GM12878 (cell line): ENCODE measurements at regions not wholly inside any gene's neighbourhood (a gene's known extent, or its start where the extent isn't known, plus 50 kb on each side); places are given as distances from the start of the nearest gene placed in this dataset.

Experiments used
- ATAC-seq: fragments of 200-7000 bp; cut with Tn5 transposase; 3 replicates; pipeline ENCODE4 v1.9.1; 2020; ENCODE audit warnings: mild to moderate bottlenecking, moderate library complexity
- BruUV-seq: library from RNA; stranded (reverse); fragments of 400-500 nt; replicated peaks from 2 replicates; lab custom pipeline; 2021; lab: Mats Ljungman, UMichigan
- CTCF ChIA-PET: fragments of 300-600 bp; sonication (Branson Sonifier 250); formaldehyde crosslinking; extraction: SDS; loops from one replicate; lab custom pipeline; 2021; ENCODE audit warnings: inconsistent platforms; lab: Yijun Ruan, JAX
- POLR2A ChIA-PET: fragments of 350-600 bp; formaldehyde crosslinking; extraction: SDS; loops from one replicate; lab custom pipeline; 2021; ENCODE audit warnings: inconsistent platforms; lab: Charles Lee
- RAD21 ChIA-PET: fragments of 300-600 bp; sonication (Branson Sonifier 250); formaldehyde crosslinking; loops from one replicate; lab custom pipeline; 2023; ENCODE audit warnings: antibody characterized with exemption; ENCODE audit not compliant: unreplicated experiment; lab: Charles Lee
- SMC1A ChIA-PET: fragments of 300-600 bp; sonication (Branson Sonifier 250); formaldehyde crosslinking; loops from one replicate; lab custom pipeline; 2023; ENCODE audit not compliant: unreplicated experiment, uncharacterized antibody; lab: Charles Lee
- DNase-seq: peaks from one replicate; pipeline ENCODE4 v3.0.0-alpha.2; 2011; ENCODE audit warnings: low read depth, low spot score
- FAIRE-seq: peaks from 3 replicates; lab custom pipeline; 2011; peaks lifted over from hg19 to GRCh38; lab: Jason Lieb, UNC
- H2AFZ ChIP-seq: 2 replicates; pipeline ENCODE4 v1.6.0; 2011; ENCODE audit warnings: low read depth, low read length, control low read depth; ENCODE audit not compliant: control insufficient read depth
- H3K27ac ChIP-seq: 2 replicates; pipeline ENCODE4 v1.5.1; 2011; ENCODE audit warnings: control low read depth; ENCODE audit not compliant: control insufficient read depth, insufficient read depth
- H3K27me3 ChIP-seq, 2 experiments: replicated peaks in 1 of 2; 2 replicates each; pipeline versions ENCODE4 v1.6.0 to v1.6.1; 2011; ENCODE audit warnings: low read length in 1 of 2; ENCODE audit not compliant: control insufficient read depth in 2 of 2, insufficient read depth in 2 of 2
- H3K36me3 ChIP-seq, 2 experiments: 2 replicates each; pipeline ENCODE4 v1.5.1; 2011; ENCODE audit warnings: low read length in 1 of 2; ENCODE audit not compliant: control insufficient read depth in 2 of 2, insufficient read depth in 2 of 2
- H3K4me1 ChIP-seq: 2 replicates; pipeline ENCODE4 v1.6.1; 2011; ENCODE audit warnings: mild to moderate bottlenecking, low read length, moderate library complexity, mixed read lengths; ENCODE audit not compliant: control insufficient read depth, insufficient read depth
- H3K4me2 ChIP-seq: 2 replicates; pipeline ENCODE4 v1.6.0; 2011; ENCODE audit warnings: control low read depth; ENCODE audit not compliant: control insufficient read depth, insufficient read depth
- H3K4me3 ChIP-seq: fragments of 200-600 bp; sonication (generic); 2 replicates; pipeline ENCODE4 v1.5.1; 2016
- H3K79me2 ChIP-seq: 2 replicates; pipeline ENCODE4 v1.6.0; 2011; ENCODE audit warnings: low read length; ENCODE audit not compliant: control insufficient read depth, insufficient read depth
- H3K9ac ChIP-seq: 2 replicates; pipeline ENCODE4 v1.8.0; 2011; ENCODE audit warnings: low read length, control low read depth, mixed read lengths; ENCODE audit not compliant: control insufficient read depth, insufficient read depth
- H3K9me3 ChIP-seq: replicated peaks from 3 replicates; pipeline ENCODE4 v1.5.1; 2011; ENCODE audit warnings: mild to moderate bottlenecking, low read length; ENCODE audit not compliant: control insufficient read depth, insufficient read depth
- H4K20me1 ChIP-seq: 2 replicates; pipeline ENCODE4 v1.6.0; 2011; ENCODE audit not compliant: control insufficient read depth, insufficient read depth
- BRCA1 ChIP-seq: IDR thresholded peaks from 2 replicates; pipeline ENCODE4 v1.6.1; 2011; ENCODE audit warnings: low read depth, low read length, improper control_type of control experiment
- CHD2 ChIP-seq: IDR thresholded peaks from 2 replicates; pipeline ENCODE4 v1.6.1; 2011; ENCODE audit warnings: low read depth, low read length, improper control_type of control experiment, borderline replicate concordance
- GATAD2B ChIP-seq: fragments of 450-650 bp; conservative IDR thresholded peaks from 2 replicates; pipeline ENCODE4 v1.6.1; 2017; ENCODE audit warnings: low read depth, mild to moderate bottlenecking, moderate library complexity
- SIX5 ChIP-seq: IDR thresholded peaks from 2 replicates; pipeline ENCODE4 v1.6.1; 2011; ENCODE audit warnings: mild to moderate bottlenecking, low read depth, low read length, moderate library complexity; ENCODE audit not compliant: severe bottlenecking
- YBX1 ChIP-seq: fragments of 450-650 bp; IDR thresholded peaks from 2 replicates; pipeline ENCODE4 v1.6.1; 2016; ENCODE audit warnings: antibody characterized with exemption
- ZSCAN29 ChIP-seq: fragments of 450-650 bp; IDR thresholded peaks from 2 replicates; pipeline ENCODE4 v1.6.1; 2017; ENCODE audit warnings: mild to moderate bottlenecking, moderate library complexity
- ZZZ3 ChIP-seq: IDR thresholded peaks from 2 replicates; pipeline ENCODE4 v1.6.1; 2011; ENCODE audit warnings: low read depth; ENCODE audit not compliant: control insufficient read depth, insufficient read length
- WGBS: methylation state at CpG from one replicate; pipeline ENCODE4 v1.1.6; 2016; ENCODE audit warnings: low lambda C conversion rate; ENCODE audit not compliant: insufficient replicate concordance, insufficient coverage; ENCODE audit errors: missing lambda C conversion rate; 5-methylcytosine and 5-hydroxymethylcytosine counted together
- in situ Hi-C: fragments of 300-500 bp; cut with MboI; formaldehyde crosslinking; loops from 9 replicates; pipeline ENCODE4 v1.14.3; 2018; ENCODE audit warnings: mixed read lengths
- intact Hi-C: fragments of 100-400 bp; cut with micrococcal nuclease; formaldehyde crosslinking; loops from one replicate; pipeline ENCODE4 v1.14.2; 2022; ENCODE audit not compliant: unreplicated experiment
- TF ChIP-seq, protein P1 (sequence below): IDR thresholded peaks from 2 replicates; pipeline ENCODE4 v1.6.1; 2012; ENCODE audit warnings: low read depth, low read length, improper control_type of control experiment
- TF ChIP-seq, protein P2 (sequence below): fragments of 450-650 bp; IDR thresholded peaks from 2 replicates; pipeline ENCODE4 v1.6.1; 2016; ENCODE audit warnings: mild to moderate bottlenecking

DNA sequence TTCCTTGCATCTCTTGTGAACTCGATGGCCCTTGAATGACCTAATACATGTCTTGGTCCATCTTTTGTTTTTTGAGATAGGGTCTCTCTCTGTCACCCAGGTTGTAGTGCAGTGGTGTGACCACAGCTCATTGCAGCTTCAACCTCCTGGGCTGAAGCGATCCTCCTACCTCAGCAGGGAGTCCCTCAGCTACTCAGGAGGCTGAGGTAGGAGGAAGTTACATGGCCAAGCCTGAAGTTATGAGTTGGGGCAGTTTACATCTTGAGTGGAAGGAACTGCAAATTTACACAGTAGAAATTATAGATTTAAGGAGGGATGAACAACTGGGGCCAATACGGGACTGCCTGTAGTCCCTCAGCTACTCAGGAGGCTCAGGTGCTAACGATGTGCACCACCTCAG is 97.2 kb upstream of the METTL14 start:
- H3K79me2 ChIP-seq: no peaks in the 10 kb centered on the region
- POLR2A ChIA-PET: no interaction called here
- CTCF ChIA-PET: no interaction called here
- no peaks in the 10 kb centered on the region for H3K36me3 ChIP-seq
- in situ Hi-C loops: loop anchor here (10.0 kb wide), 1 partner anchor 303 kb away; no protein-coding TSS in a partner anchor
- DNase-seq (no peak), FAIRE-seq (no peak), ATAC-seq (no peak)
- SMC1A ChIA-PET: no interaction called here
- H3K9me3 ChIP-seq: no peaks in the 10 kb centered on the region
- no peak overlapping the region for H3K4me3 ChIP-seq
- 25% methylated on average over 4 of the region's 4 CpGs for WGBS
- H3K27me3 ChIP-seq: no peaks in the 10 kb centered on the region; a peak in 1 of 4 replicates
- H3K4me1 ChIP-seq: no peaks in the 10 kb centered on the region
- no peak overlapping the region for H2AFZ ChIP-seq
- intact Hi-C loops: no loop called here
- TF ChIP-seq, protein P1, sequence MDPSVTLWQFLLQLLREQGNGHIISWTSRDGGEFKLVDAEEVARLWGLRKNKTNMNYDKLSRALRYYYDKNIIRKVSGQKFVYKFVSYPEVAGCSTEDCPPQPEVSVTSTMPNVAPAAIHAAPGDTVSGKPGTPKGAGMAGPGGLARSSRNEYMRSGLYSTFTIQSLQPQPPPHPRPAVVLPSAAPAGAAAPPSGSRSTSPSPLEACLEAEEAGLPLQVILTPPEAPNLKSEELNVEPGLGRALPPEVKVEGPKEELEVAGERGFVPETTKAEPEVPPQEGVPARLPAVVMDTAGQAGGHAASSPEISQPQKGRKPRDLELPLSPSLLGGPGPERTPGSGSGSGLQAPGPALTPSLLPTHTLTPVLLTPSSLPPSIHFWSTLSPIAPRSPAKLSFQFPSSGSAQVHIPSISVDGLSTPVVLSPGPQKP: no peak
- no peak for TF ChIP-seq ZZZ3
- TF ChIP-seq BRCA1: no peak
- TF ChIP-seq YBX1: no peak
- no peak for TF ChIP-seq ZSCAN29
- TF ChIP-seq CHD2: no peak
- no peak for TF ChIP-seq GATAD2B
- no peak for TF ChIP-seq SIX5
- TF ChIP-seq, protein P2, sequence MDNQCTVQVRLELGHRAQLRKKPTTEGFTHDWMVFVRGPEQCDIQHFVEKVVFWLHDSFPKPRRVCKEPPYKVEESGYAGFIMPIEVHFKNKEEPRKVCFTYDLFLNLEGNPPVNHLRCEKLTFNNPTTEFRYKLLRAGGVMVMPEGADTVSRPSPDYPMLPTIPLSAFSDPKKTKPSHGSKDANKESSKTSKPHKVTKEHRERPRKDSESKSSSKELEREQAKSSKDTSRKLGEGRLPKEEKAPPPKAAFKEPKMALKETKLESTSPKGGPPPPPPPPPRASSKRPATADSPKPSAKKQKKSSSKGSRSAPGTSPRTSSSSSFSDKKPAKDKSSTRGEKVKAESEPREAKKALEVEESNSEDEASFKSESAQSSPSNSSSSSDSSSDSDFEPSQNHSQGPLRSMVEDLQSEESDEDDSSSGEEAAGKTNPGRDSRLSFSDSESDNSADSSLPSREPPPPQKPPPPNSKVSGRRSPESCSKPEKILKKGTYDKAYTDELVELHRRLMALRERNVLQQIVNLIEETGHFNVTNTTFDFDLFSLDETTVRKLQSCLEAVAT: no peak
- H3K9ac ChIP-seq: no peak overlapping the region
- H4K20me1 ChIP-seq: no peaks in the 10 kb centered on the region
- RAD21 ChIA-PET: no interaction called here
- H3K27ac ChIP-seq: no peak overlapping the region
- no peak overlapping the region for H3K4me2 ChIP-seq
- BruUV-seq: no TSS peak
